ENCODE measurements at regions not wholly inside any gene's neighbourhood (a gene's known extent, or its start where the extent isn't known, plus 50 kb on each side); places are given as distances from the start of the nearest gene placed in this dataset.
"Not testable (repeated sequence)": the region's sequence is repeated elsewhere in the genome, so short reads cannot be mapped to it uniquely, and the experiment has no call there.

- TF ChIP-seq CTCF (IDR thresholded peaks at IDR 0.05): no peak
- TF ChIP-seq EP300 (IDR thresholded peaks at IDR 0.05): no peak
- TF ChIP-seq POLR2AphosphoS5 (IDR thresholded peaks at IDR 0.05): no peak
- Histone ChIP-seq H3K27ac (no peak overlapping the region), H3K36me3 (no peaks in the 10 kb centered on the region), H3K9me3 (peaks cover 25% of the 10 kb centered on the region), H3K27me3 (no peaks in the 10 kb centered on the region), H3K4me1 (no peaks in the 10 kb centered on the region), H3K4me3 (no peak overlapping the region)
- 67% methylated on average over 11 of the region's 11 CpGs for WGBS
- DNase-seq (ENCODE audit: low spot score in 2 of 2): no peak
Observed at GRCh38 chr2:89837962-89838625, 1146.6 kb downstream of the RPIA start.

GRCh38 chr2:89840175-89840574 is 1148.7 kb downstream of the RPIA start:
- H3K27me3 ChIP-seq; H3K4me1 ChIP-seq; H3K4me3 ChIP-seq; H3K36me3 ChIP-seq; H3K27ac ChIP-seq; DNase-seq (ENCODE audit: low spot score in 2 of 2): not testable (repeated sequence)
- peaks cover 25% of the 10 kb centered on the region for H3K9me3 ChIP-seq
- WGBS: 69% methylated on average over 9 of the region's 9 CpGs

- H3K9me3 ChIP-seq: peaks cover 25% of the 10 kb centered on the region
- not testable (repeated sequence) for H3K4me1 ChIP-seq; H3K4me3 ChIP-seq; H3K27me3 ChIP-seq; DNase-seq (ENCODE audit: low spot score in 2 of 2); H3K27ac ChIP-seq; H3K36me3 ChIP-seq
- WGBS: 57% methylated on average over 10 of the region's 10 CpGs
Observed at GRCh38 chr2:89840781-89841475, 1149.5 kb downstream of the RPIA start.

GRCh38 chr2:89841476-89841840 is 1150.0 kb downstream of the RPIA start:
- H3K27me3 ChIP-seq: no peaks in the 10 kb centered on the region
- TF ChIP-seq POLR2AphosphoS5 (IDR thresholded peaks at IDR 0.05) (no peak), POLR2A (IDR thresholded peaks at IDR 0.05) (no peak), CTCF (IDR thresholded peaks at IDR 0.05) (no peak), EP300 (IDR thresholded peaks at IDR 0.05) (no peak)
- WGBS: 55% methylated on average over 3 of the region's 3 CpGs

GRCh38 chr2:89842180-89842908 is 1150.9 kb downstream of the RPIA start:
- no peak overlapping the region for H3K27ac ChIP-seq
- H3K36me3 ChIP-seq: no peaks in the 10 kb centered on the region
- H3K4me3 ChIP-seq: no peak overlapping the region
- peaks cover 17% of the 10 kb centered on the region for H3K9me3 ChIP-seq
- WGBS: 61% methylated on average over 9 of the region's 9 CpGs
- no peaks in the 10 kb centered on the region for H3K27me3 ChIP-seq
- TF ChIP-seq CTCF (IDR thresholded peaks at IDR 0.05): no peak
- TF ChIP-seq EP300 (IDR thresholded peaks at IDR 0.05): no peak
- no peak for TF ChIP-seq POLR2AphosphoS5 (IDR thresholded peaks at IDR 0.05)
- no peak for TF ChIP-seq POLR2A (IDR thresholded peaks at IDR 0.05)
- no peak for DNase-seq (ENCODE audit: low spot score in 2 of 2)
- no peaks in the 10 kb centered on the region for H3K4me1 ChIP-seq

More at GRCh38 chr2:89841476-89841840, 1150.0 kb downstream of the RPIA start:
- H3K4me3 ChIP-seq: no peak overlapping the region
- peaks cover 23% of the 10 kb centered on the region for H3K9me3 ChIP-seq
- no peak for DNase-seq (ENCODE audit: low spot score in 2 of 2)
- H3K36me3 ChIP-seq: no peaks in the 10 kb centered on the region
- H3K4me1 ChIP-seq: no peaks in the 10 kb centered on the region
- H3K27ac ChIP-seq: no peak overlapping the region

- Histone ChIP-seq H3K4me3 (no peak overlapping the region), H3K27ac (no peak overlapping the region), H3K4me1 (no peaks in the 10 kb centered on the region), H3K27me3 (no peaks in the 10 kb centered on the region), H3K9me3 (peaks cover 5% of the 10 kb centered on the region), H3K36me3 (no peaks in the 10 kb centered on the region)
- peak in 1 of 2 donors; percentile 69 for DNase-seq (ENCODE audit: low spot score in 2 of 2)
- 50% methylated on average over 6 of the region's 6 CpGs for WGBS
- TF ChIP-seq CTCF (IDR thresholded peaks at IDR 0.05) (no peak), POLR2A (IDR thresholded peaks at IDR 0.05) (no peak), POLR2AphosphoS5 (IDR thresholded peaks at IDR 0.05) (no peak), EP300 (IDR thresholded peaks at IDR 0.05) (no peak)
Observed at GRCh38 chr2:89844221-89844943, 1152.9 kb downstream of the RPIA start.

Measured in suprapubic skin (tissue), 4 donors.